ENCODE measurements at regions not wholly inside any gene's neighbourhood (a gene's known extent, or its start where the extent isn't known, plus 50 kb on each side); places are given as distances from the start of the nearest gene placed in this dataset.
"Not testable (repeated sequence)": the region's sequence is repeated elsewhere in the genome, so short reads cannot be mapped to it uniquely, and the experiment has no call there.

DNA sequence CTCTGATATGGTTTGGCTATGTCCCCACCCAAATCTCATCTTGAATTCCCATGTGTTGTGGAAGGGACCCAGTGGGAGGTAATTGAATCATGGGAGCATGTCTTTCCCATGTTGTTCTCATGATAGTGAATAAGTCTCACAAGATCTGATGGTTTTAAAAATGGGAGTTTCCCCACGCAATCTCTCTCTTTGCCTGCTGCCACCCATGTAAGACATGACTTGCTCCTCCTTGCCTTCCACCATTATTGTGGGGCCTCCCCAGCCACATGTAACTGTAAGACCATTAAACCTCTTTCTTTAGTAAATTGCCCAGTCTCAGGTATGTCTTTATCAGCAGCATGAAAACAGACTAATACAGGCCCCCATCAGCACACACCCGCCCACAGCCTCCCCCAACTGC, 356.0 kb upstream of the POU5F2 start:
- TF ChIP-seq, protein P1, sequence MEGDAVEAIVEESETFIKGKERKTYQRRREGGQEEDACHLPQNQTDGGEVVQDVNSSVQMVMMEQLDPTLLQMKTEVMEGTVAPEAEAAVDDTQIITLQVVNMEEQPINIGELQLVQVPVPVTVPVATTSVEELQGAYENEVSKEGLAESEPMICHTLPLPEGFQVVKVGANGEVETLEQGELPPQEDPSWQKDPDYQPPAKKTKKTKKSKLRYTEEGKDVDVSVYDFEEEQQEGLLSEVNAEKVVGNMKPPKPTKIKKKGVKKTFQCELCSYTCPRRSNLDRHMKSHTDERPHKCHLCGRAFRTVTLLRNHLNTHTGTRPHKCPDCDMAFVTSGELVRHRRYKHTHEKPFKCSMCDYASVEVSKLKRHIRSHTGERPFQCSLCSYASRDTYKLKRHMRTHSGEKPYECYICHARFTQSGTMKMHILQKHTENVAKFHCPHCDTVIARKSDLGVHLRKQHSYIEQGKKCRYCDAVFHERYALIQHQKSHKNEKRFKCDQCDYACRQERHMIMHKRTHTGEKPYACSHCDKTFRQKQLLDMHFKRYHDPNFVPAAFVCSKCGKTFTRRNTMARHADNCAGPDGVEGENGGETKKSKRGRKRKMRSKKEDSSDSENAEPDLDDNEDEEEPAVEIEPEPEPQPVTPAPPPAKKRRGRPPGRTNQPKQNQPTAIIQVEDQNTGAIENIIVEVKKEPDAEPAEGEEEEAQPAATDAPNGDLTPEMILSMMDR (IDR thresholded peaks at IDR 0.05), result not testable (repeated sequence)
- not testable (repeated sequence) for TF ChIP-seq POLR2AphosphoS5 (IDR thresholded peaks at IDR 0.05; ENCODE audit: low read depth, low read length)

Data from Panc1 (cell line).